ENCODE measurements at regions not wholly inside any gene's neighbourhood (a gene's known extent, or its start where the extent isn't known, plus 50 kb on each side); places are given as distances from the start of the nearest gene placed in this dataset.
A peak's percentile ranks its signal among the peaks of the same experiment; 100 is the strongest.

- no peak for TF ChIP-seq POLR2A (IDR thresholded peaks at IDR 0.05; ENCODE audit: low read depth)
- no peak for TF ChIP-seq EP300 (IDR thresholded peaks at IDR 0.05)
- TF ChIP-seq POLR2AphosphoS5 (IDR thresholded peaks at IDR 0.05) = peak in 1 of 2 donors; percentile 37
Observed at GRCh38 chr1:61591351-61591750, 133.6 kb downstream of the TM2D1 start.

Data from esophagus muscularis mucosa (tissue), 3 donors.